HFFc6 (cell line): ENCODE measurements at regions not wholly inside any gene's neighbourhood (a gene's known extent, or its start where the extent isn't known, plus 50 kb on each side); places are given as distances from the start of the nearest gene placed in this dataset.

Experiments
- DNase-seq: peaks from one replicate; pipeline ENCODE4 v3.0.0-alpha.2; 2018
- H3K27ac Mint-ChIP-seq: 2 replicates; pipeline ENCODE4 v1.8.0; 2020; ENCODE audit warnings: mild to moderate bottlenecking, mixed read lengths
- H3K27me3 Mint-ChIP-seq: 2 replicates; pipeline ENCODE4 v1.8.0; 2021; ENCODE audit warnings: mild to moderate bottlenecking, moderate library complexity, mixed read lengths; ENCODE audit not compliant: insufficient read depth
- H3K36me3 Mint-ChIP-seq: 2 replicates; pipeline ENCODE4 v1.8.0; 2021; ENCODE audit warnings: low read depth, mixed read lengths
- H3K4me1 Mint-ChIP-seq: 2 replicates; pipeline ENCODE4 v1.8.0; 2020; ENCODE audit warnings: low read depth, mixed read lengths
- H3K4me3 Mint-ChIP-seq: 2 replicates; pipeline ENCODE4 v1.8.0; 2020; ENCODE audit warnings: mild to moderate bottlenecking, moderate library complexity, mixed read lengths
- H3K9me3 Mint-ChIP-seq: 2 replicates; pipeline ENCODE4 v1.8.0; 2020; ENCODE audit warnings: mild to moderate bottlenecking, mixed read lengths
- CTCF ChIP-seq: fragments of 200-600 bp; sonication (generic); IDR thresholded peaks from 2 replicates; pipeline ENCODE4 v1.5.0; 2021; ENCODE audit warnings: antibody characterized with exemption, mild to moderate bottlenecking

GRCh38 chr18:55088561-55088960 lies 129.3 kb upstream of the CCDC68 start:
- peaks cover 17% of the 10 kb centered on the region for H3K27me3 Mint-ChIP-seq
- H3K36me3 Mint-ChIP-seq = no peaks in the 10 kb centered on the region
- H3K4me3 Mint-ChIP-seq = no peak overlapping the region
- no peak for TF ChIP-seq CTCF
- no peaks in the 10 kb centered on the region for H3K9me3 Mint-ChIP-seq
- DNase-seq = no peak
- peaks cover 2% of the 10 kb centered on the region; the same call in 1 of the 2 replicates for H3K4me1 Mint-ChIP-seq
- no peak overlapping the region for H3K27ac Mint-ChIP-seq

- Mint-ChIP-seq H3K27ac (no peak overlapping the region), H3K4me3 (no peak overlapping the region), H3K36me3 (no peaks in the 10 kb centered on the region), H3K9me3 (no peaks in the 10 kb centered on the region), H3K27me3 (peaks cover 17% of the 10 kb centered on the region), H3K4me1 (peaks cover 4% of the 10 kb centered on the region; the same call in 1 of the 2 replicates)
- TF ChIP-seq CTCF = no peak
- no peak for DNase-seq
These were observed 128.7 kb upstream of the CCDC68 start for GRCh38 chr18:55088000-55088401.

- peaks cover 4% of the 10 kb centered on the region; the same call in 1 of the 2 replicates for H3K4me1 Mint-ChIP-seq
- H3K27me3 Mint-ChIP-seq = peaks cover 12% of the 10 kb centered on the region
- no peaks in the 10 kb centered on the region for H3K9me3 Mint-ChIP-seq
- H3K4me3 Mint-ChIP-seq = no peak overlapping the region
- H3K36me3 Mint-ChIP-seq = no peaks in the 10 kb centered on the region
- H3K27ac Mint-ChIP-seq = no peak overlapping the region
- DNase-seq = no peak
- TF ChIP-seq CTCF = no peak
These were observed 127.6 kb upstream of the CCDC68 start for GRCh38 chr18:55086906-55087305.

- H3K4me1 Mint-ChIP-seq = peaks cover 4% of the 10 kb centered on the region; the same call in 1 of the 2 replicates
- no peak overlapping the region for H3K27ac Mint-ChIP-seq
- no peak overlapping the region for H3K4me3 Mint-ChIP-seq
- no peak for DNase-seq
- TF ChIP-seq CTCF = no peak
- no peaks in the 10 kb centered on the region for H3K9me3 Mint-ChIP-seq
- H3K36me3 Mint-ChIP-seq = no peaks in the 10 kb centered on the region
- H3K27me3 Mint-ChIP-seq = peaks cover 9% of the 10 kb centered on the region
These were observed 126.5 kb upstream of the CCDC68 start for GRCh38 chr18:55085557-55086285.

GRCh38 chr18:55084550-55084949 lies 125.3 kb upstream of the CCDC68 start:
- H3K27me3 Mint-ChIP-seq = peaks cover 9% of the 10 kb centered on the region
- peaks cover 4% of the 10 kb centered on the region; the same call in 1 of the 2 replicates for H3K4me1 Mint-ChIP-seq
- H3K36me3 Mint-ChIP-seq = no peaks in the 10 kb centered on the region
- DNase-seq = no peak
- no peak for TF ChIP-seq CTCF
- no peaks in the 10 kb centered on the region for H3K9me3 Mint-ChIP-seq
- no peak overlapping the region for H3K27ac Mint-ChIP-seq
- H3K4me3 Mint-ChIP-seq = no peak overlapping the region
